ENCODE measurements at regions not wholly inside any gene's neighbourhood (a gene's known extent, or its start where the extent isn't known, plus 50 kb on each side); places are given as distances from the start of the nearest gene placed in this dataset.

GRCh38 chr9:86751207-86751606, 196.1 kb downstream of the GAS1 start:
- CTCF ChIA-PET: no interaction called here
- H3K4me1 Mint-ChIP-seq: no peaks in the 10 kb centered on the region
- H3K36me3 Mint-ChIP-seq: no peaks in the 10 kb centered on the region
- H3K27ac ChIP-seq (ENCODE audit: low read depth, low read length): no peak overlapping the region
- H3K4me1 ChIP-seq (ENCODE audit: control insufficient read depth in 2 of 2, insufficient read depth in 2 of 2, low read length in 2 of 2): no peaks in the 10 kb centered on the region
- peaks cover 0 to 2% (median 0%) of the 10 kb centered on the region in 11 donors for H3K9me3 Mint-ChIP-seq
- ATAC-seq: no peak
- no peaks in the 10 kb centered on the region for H3K9me3 ChIP-seq (ENCODE audit: control insufficient read depth in 2 of 3, low read length in 3 of 3)
- DNase-seq: no peak
- intact Hi-C loops (cut with micrococcal nuclease): no loop called here
- H3K4me3 Mint-ChIP-seq: no peak overlapping the region
- no peak overlapping the region for H3K27ac Mint-ChIP-seq
- no peak overlapping the region for H3K4me3 ChIP-seq (ENCODE audit: low read length)
- no peaks in the 10 kb centered on the region for H3K27me3 ChIP-seq (ENCODE audit: control insufficient read depth in 2 of 2, insufficient read depth in 2 of 2, low read length in 2 of 2)
- POLR2A ChIA-PET: no interaction called here
- no peaks in the 10 kb centered on the region for H3K36me3 ChIP-seq (ENCODE audit: control insufficient read depth in 2 of 3, insufficient read depth in 3 of 3, low read length in 3 of 3)
- peaks cover 0 to 25% (median 14%) of the 10 kb centered on the region in 5 donors for H3K27me3 Mint-ChIP-seq

- Mint-ChIP-seq H3K4me3 (no peak overlapping the region), H3K9me3 (peaks cover 0 to 2% (median 0%) of the 10 kb centered on the region in 11 donors), H3K36me3 (no peaks in the 10 kb centered on the region), H3K4me1 (no peaks in the 10 kb centered on the region), H3K27ac (no peak overlapping the region), H3K27me3 (peaks cover 0 to 23% (median 13%) of the 10 kb centered on the region in 5 donors)
- Histone ChIP-seq H3K4me1 (ENCODE audit: control insufficient read depth in 2 of 2, insufficient read depth in 2 of 2, low read length in 2 of 2) (no peaks in the 10 kb centered on the region), H3K36me3 (ENCODE audit: control insufficient read depth in 2 of 3, insufficient read depth in 3 of 3, low read length in 3 of 3) (no peaks in the 10 kb centered on the region), H3K27me3 (ENCODE audit: control insufficient read depth in 2 of 2, insufficient read depth in 2 of 2, low read length in 2 of 2) (no peaks in the 10 kb centered on the region), H3K4me3 (ENCODE audit: low read length) (no peak overlapping the region), H3K9me3 (ENCODE audit: control insufficient read depth in 2 of 3, low read length in 3 of 3) (no peaks in the 10 kb centered on the region), H3K27ac (ENCODE audit: low read depth, low read length) (no peak overlapping the region)
- DNase-seq (no peak), ATAC-seq (no peak)
- intact Hi-C loops (cut with micrococcal nuclease): no loop called here
- ChIA-PET POLR2A (no interaction called here), CTCF (no interaction called here)
Observed at GRCh38 chr9:86749894-86750255, 197.4 kb downstream of the GAS1 start.

- POLR2A ChIA-PET: no interaction called here
- CTCF ChIA-PET: no interaction called here
- H3K9me3 ChIP-seq (ENCODE audit: control insufficient read depth in 2 of 3, low read length in 3 of 3): no peaks in the 10 kb centered on the region
- H3K27ac Mint-ChIP-seq: no peak overlapping the region
- no peaks in the 10 kb centered on the region for H3K4me1 Mint-ChIP-seq
- ATAC-seq (no peak), DNase-seq (no peak)
- no peak overlapping the region for H3K27ac ChIP-seq (ENCODE audit: low read depth, low read length)
- no peaks in the 10 kb centered on the region for H3K4me1 ChIP-seq (ENCODE audit: control insufficient read depth in 2 of 2, insufficient read depth in 2 of 2, low read length in 2 of 2)
- peaks cover 0 to 23% (median 13%) of the 10 kb centered on the region in 5 donors for H3K27me3 Mint-ChIP-seq
- no peak overlapping the region for H3K4me3 Mint-ChIP-seq
- no peaks in the 10 kb centered on the region for H3K36me3 ChIP-seq (ENCODE audit: control insufficient read depth in 2 of 3, insufficient read depth in 3 of 3, low read length in 3 of 3)
- intact Hi-C loops (cut with micrococcal nuclease): no loop called here
- no peaks in the 10 kb centered on the region for H3K27me3 ChIP-seq (ENCODE audit: control insufficient read depth in 2 of 2, insufficient read depth in 2 of 2, low read length in 2 of 2)
- H3K9me3 Mint-ChIP-seq: peaks cover 0 to 2% (median 0%) of the 10 kb centered on the region in 11 donors
- H3K36me3 Mint-ChIP-seq: no peaks in the 10 kb centered on the region
- no peak overlapping the region for H3K4me3 ChIP-seq (ENCODE audit: low read length)
Observed at GRCh38 chr9:86749161-86749893, 198.0 kb downstream of the GAS1 start.

- CTCF ChIA-PET: no interaction called here
- H3K4me1 ChIP-seq (ENCODE audit: control insufficient read depth in 2 of 2, insufficient read depth in 2 of 2, low read length in 2 of 2): no peaks in the 10 kb centered on the region
- DNase-seq: no peak
- no peaks in the 10 kb centered on the region for H3K4me1 Mint-ChIP-seq
- no peaks in the 10 kb centered on the region for H3K36me3 Mint-ChIP-seq
- no peaks in the 10 kb centered on the region for H3K36me3 ChIP-seq (ENCODE audit: control insufficient read depth in 2 of 3, insufficient read depth in 3 of 3, low read length in 3 of 3)
- ATAC-seq: no peak
- H3K4me3 ChIP-seq (ENCODE audit: low read length): no peak overlapping the region
- H3K4me3 Mint-ChIP-seq: no peak overlapping the region
- H3K27ac Mint-ChIP-seq: no peak overlapping the region
- POLR2A ChIA-PET: no interaction called here
- H3K9me3 ChIP-seq (ENCODE audit: control insufficient read depth in 2 of 3, low read length in 3 of 3): no peaks in the 10 kb centered on the region
- intact Hi-C loops (cut with micrococcal nuclease): no loop called here
- H3K27me3 ChIP-seq (ENCODE audit: control insufficient read depth in 2 of 2, insufficient read depth in 2 of 2, low read length in 2 of 2): no peaks in the 10 kb centered on the region
- peaks cover 0 to 23% (median 13%) of the 10 kb centered on the region in 5 donors for H3K27me3 Mint-ChIP-seq
- no peak overlapping the region for H3K27ac ChIP-seq (ENCODE audit: low read depth, low read length)
- peaks cover 0 to 2% (median 0%) of the 10 kb centered on the region in 11 donors for H3K9me3 Mint-ChIP-seq
Observed at GRCh38 chr9:86747711-86748110, 199.6 kb downstream of the GAS1 start.

GRCh38 chr9:86741311-86742208, 205.7 kb downstream of the GAS1 start:
- no peak overlapping the region for H3K4me3 ChIP-seq (ENCODE audit: low read length)
- Mint-ChIP-seq H3K9me3 (peaks cover 0 to 4% (median 0%) of the 10 kb centered on the region in 11 donors), H3K27me3 (peaks cover 0 to 6% (median 4%) of the 10 kb centered on the region in 5 donors), H3K4me3 (no peak overlapping the region), H3K27ac (no peak overlapping the region), H3K36me3 (no peaks in the 10 kb centered on the region), H3K4me1 (no peaks in the 10 kb centered on the region)
- no peak for DNase-seq
- no peaks in the 10 kb centered on the region for H3K9me3 ChIP-seq (ENCODE audit: control insufficient read depth in 2 of 3, low read length in 3 of 3)
- no peaks in the 10 kb centered on the region for H3K36me3 ChIP-seq (ENCODE audit: control insufficient read depth in 2 of 3, insufficient read depth in 3 of 3, low read length in 3 of 3)
- no peaks in the 10 kb centered on the region for H3K27me3 ChIP-seq (ENCODE audit: control insufficient read depth in 2 of 2, insufficient read depth in 2 of 2, low read length in 2 of 2)
- no peaks in the 10 kb centered on the region for H3K4me1 ChIP-seq (ENCODE audit: control insufficient read depth in 2 of 2, insufficient read depth in 2 of 2, low read length in 2 of 2)
- H3K27ac ChIP-seq (ENCODE audit: low read depth, low read length): no peak overlapping the region
- ChIA-PET CTCF (no interaction called here), POLR2A (interaction anchor here (0.6 kb wide), 1 partner anchor 51 kb away, joined by 4 read pairs; no protein-coding TSS in a partner anchor)
- no peak for ATAC-seq
- intact Hi-C loops (cut with micrococcal nuclease): no loop called here

GRCh38 chr9:86735772-86736458, 211.4 kb downstream of the GAS1 start:
- Histone ChIP-seq H3K36me3 (ENCODE audit: control insufficient read depth in 2 of 3, insufficient read depth in 3 of 3, low read length in 3 of 3) (no peaks in the 10 kb centered on the region), H3K4me1 (ENCODE audit: control insufficient read depth in 2 of 2, insufficient read depth in 2 of 2, low read length in 2 of 2) (no peaks in the 10 kb centered on the region), H3K9me3 (ENCODE audit: control insufficient read depth in 2 of 3, low read length in 3 of 3) (no peaks in the 10 kb centered on the region), H3K4me3 (ENCODE audit: low read length) (no peak overlapping the region), H3K27me3 (ENCODE audit: control insufficient read depth in 2 of 2, insufficient read depth in 2 of 2, low read length in 2 of 2) (no peaks in the 10 kb centered on the region), H3K27ac (ENCODE audit: low read depth, low read length) (no peak overlapping the region)
- H3K4me3 Mint-ChIP-seq: no peak overlapping the region
- no peaks in the 10 kb centered on the region for H3K4me1 Mint-ChIP-seq
- POLR2A ChIA-PET: no interaction called here
- intact Hi-C loops (cut with micrococcal nuclease): no loop called here
- H3K27me3 Mint-ChIP-seq: peaks cover 0 to 11% (median 0%) of the 10 kb centered on the region in 5 donors
- H3K9me3 Mint-ChIP-seq: peaks cover 0 to 4% (median 0%) of the 10 kb centered on the region in 11 donors
- DNase-seq (no peak), ATAC-seq (no peak)
- no peaks in the 10 kb centered on the region for H3K36me3 Mint-ChIP-seq
- H3K27ac Mint-ChIP-seq: no peak overlapping the region
- CTCF ChIA-PET: no interaction called here
